ENCODE measurements at regions not wholly inside any gene's neighbourhood (a gene's known extent, or its start where the extent isn't known, plus 50 kb on each side); places are given as distances from the start of the nearest gene placed in this dataset.

- no peak for TF ChIP-seq CTCF (IDR thresholded peaks at IDR 0.05 in 4 of 5, conservative IDR thresholded peaks at IDR 0.05 in 1 of 5)
- no peak for TF ChIP-seq POLR2A (IDR thresholded peaks at IDR 0.05)
- Histone ChIP-seq H3K36me3 (no peaks in the 10 kb centered on the region), H3K9me3 (no peaks in the 10 kb centered on the region), H3K27me3 (no peaks in the 10 kb centered on the region), H3K4me3 (no peak overlapping the region), H3K4me1 (peaks cover 12 to 17% of the 10 kb centered on the region in 2 donors), H3K27ac (no peak overlapping the region)
- DNase-seq (no peak), ATAC-seq (no peak)
- in situ Hi-C loops (cut with MboI; ENCODE audit: low sequenced_read_pairs in 4 of 4) (no loop called here), intact Hi-C loops (cut with DNase I; ENCODE audit: low total_unique reads) (no loop called here)
These were observed 137.8 kb upstream of the CAV2 start for GRCh38 chr7:116361767-116362166.

- no peaks in the 10 kb centered on the region for H3K4me1 ChIP-seq
- ATAC-seq (no peak), DNase-seq (no peak)
- intact Hi-C loops (cut with DNase I; ENCODE audit: low total_unique reads) (no loop called here), in situ Hi-C loops (cut with MboI; ENCODE audit: low sequenced_read_pairs in 4 of 4) (no loop called here)
- H3K27ac ChIP-seq: no peak overlapping the region
- no peak overlapping the region for H3K4me3 ChIP-seq
- TF ChIP-seq POLR2A (IDR thresholded peaks at IDR 0.05): no peak
- H3K36me3 ChIP-seq: no peaks in the 10 kb centered on the region
- H3K27me3 ChIP-seq: no peaks in the 10 kb centered on the region
- H3K9me3 ChIP-seq: no peaks in the 10 kb centered on the region
These were observed 135.7 kb upstream of the CAV2 start for GRCh38 chr7:116363637-116364432.

- intact Hi-C loops (cut with DNase I; ENCODE audit: low total_unique reads): no loop called here
- no peak for DNase-seq
- H3K9me3 ChIP-seq: no peaks in the 10 kb centered on the region
- H3K36me3 ChIP-seq: no peaks in the 10 kb centered on the region
- H3K4me1 ChIP-seq: no peaks in the 10 kb centered on the region
- ATAC-seq: no peak
- no peak overlapping the region for H3K27ac ChIP-seq
- TF ChIP-seq CTCF (IDR thresholded peaks at IDR 0.05 in 4 of 5, conservative IDR thresholded peaks at IDR 0.05 in 1 of 5) (no peak), POLR2A (IDR thresholded peaks at IDR 0.05) (no peak)
- in situ Hi-C loops (cut with MboI; ENCODE audit: low sequenced_read_pairs in 4 of 4): no loop called here
- H3K27me3 ChIP-seq: no peaks in the 10 kb centered on the region
- no peak overlapping the region for H3K4me3 ChIP-seq
These were observed 135.1 kb upstream of the CAV2 start for GRCh38 chr7:116364469-116364868.

DNA sequence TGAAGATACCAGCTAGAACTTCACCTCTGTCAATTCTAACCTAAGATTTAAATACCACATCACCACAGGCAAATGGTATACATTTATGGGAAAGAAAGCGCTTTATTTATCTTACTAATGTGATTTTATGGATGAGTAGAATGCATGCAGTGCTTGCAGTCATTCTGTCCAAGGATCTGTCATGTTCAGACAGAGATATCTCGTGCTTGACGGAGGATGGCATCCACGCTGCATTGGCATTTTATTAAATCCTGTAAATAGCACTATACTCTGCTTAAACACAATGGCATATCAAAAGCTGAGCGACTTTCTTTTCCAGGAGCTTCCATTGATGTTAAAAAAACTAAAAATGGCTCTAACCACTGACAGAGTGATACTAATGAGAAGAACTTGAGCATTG lies 133.7 kb upstream of the CAV2 start:
- TF ChIP-seq POLR2A (IDR thresholded peaks at IDR 0.05) (no peak), CTCF (IDR thresholded peaks at IDR 0.05 in 4 of 5, conservative IDR thresholded peaks at IDR 0.05 in 1 of 5) (no peak)
- Histone ChIP-seq H3K27me3 (no peaks in the 10 kb centered on the region), H3K36me3 (no peaks in the 10 kb centered on the region), H3K27ac (no peak overlapping the region), H3K9me3 (no peaks in the 10 kb centered on the region), H3K4me1 (no peaks in the 10 kb centered on the region), H3K4me3 (no peak overlapping the region)
- ATAC-seq (no peak), DNase-seq (no peak)
- in situ Hi-C loops (cut with MboI; ENCODE audit: low sequenced_read_pairs in 4 of 4) (no loop called here), intact Hi-C loops (cut with DNase I; ENCODE audit: low total_unique reads) (no loop called here)

DNA sequence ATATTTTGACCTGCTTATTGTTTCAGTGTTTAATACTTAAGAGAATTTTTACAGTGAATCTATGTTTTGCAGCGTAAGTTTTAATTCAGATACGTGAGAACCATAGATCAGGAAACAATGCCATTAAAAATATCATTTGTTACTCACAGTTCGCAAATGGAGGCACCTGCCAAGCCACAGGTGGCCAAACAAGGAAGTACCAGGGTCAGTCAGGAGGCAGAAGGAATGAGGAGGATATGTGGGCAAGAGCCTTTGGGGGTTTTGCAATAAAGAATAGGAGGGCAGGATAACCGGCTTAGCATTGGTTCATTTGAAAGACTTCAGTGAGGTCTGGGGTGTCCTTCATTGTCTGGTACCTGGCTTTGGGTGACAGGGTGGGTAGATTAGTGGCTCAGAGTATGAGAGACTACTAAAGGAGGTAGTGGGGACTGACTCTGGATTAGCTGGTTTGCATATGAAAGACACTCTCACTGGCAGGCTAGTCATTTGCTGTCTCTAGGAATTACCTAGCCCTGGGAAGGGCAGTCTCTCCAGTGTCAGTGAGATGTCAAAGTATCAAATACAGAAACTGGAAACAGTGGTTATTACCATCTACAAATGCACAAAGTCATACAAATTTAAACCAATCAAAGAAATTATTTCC lies 132.2 kb upstream of the CAV2 start:
- H3K4me1 ChIP-seq: no peaks in the 10 kb centered on the region
- H3K36me3 ChIP-seq: no peaks in the 10 kb centered on the region
- no peak overlapping the region for H3K4me3 ChIP-seq
- H3K9me3 ChIP-seq: no peaks in the 10 kb centered on the region
- H3K27me3 ChIP-seq: no peaks in the 10 kb centered on the region
- no peak for ATAC-seq
- DNase-seq: no peak
- TF ChIP-seq POLR2A (IDR thresholded peaks at IDR 0.05) (no peak), CTCF (IDR thresholded peaks at IDR 0.05 in 4 of 5, conservative IDR thresholded peaks at IDR 0.05 in 1 of 5) (no peak)
- intact Hi-C loops (cut with DNase I; ENCODE audit: low total_unique reads): no loop called here
- no peak overlapping the region for H3K27ac ChIP-seq
- in situ Hi-C loops (cut with MboI; ENCODE audit: low sequenced_read_pairs in 4 of 4): no loop called here

All from gastrocnemius medialis (tissue), 4 donors.